GM18502 (cell line): ENCODE measurements at regions not wholly inside any gene's neighbourhood (a gene's known extent, or its start where the extent isn't known, plus 50 kb on each side); places are given as distances from the start of the nearest gene placed in this dataset.

Experiments
- ATAC-seq: cut with Tn5 transposase; IDR thresholded peaks from one replicate; pipeline ENCODE4 v1.9.1; 2021; ENCODE audit warnings: mild to moderate bottlenecking; ENCODE audit not compliant: unreplicated experiment, poor library complexity

DNA sequence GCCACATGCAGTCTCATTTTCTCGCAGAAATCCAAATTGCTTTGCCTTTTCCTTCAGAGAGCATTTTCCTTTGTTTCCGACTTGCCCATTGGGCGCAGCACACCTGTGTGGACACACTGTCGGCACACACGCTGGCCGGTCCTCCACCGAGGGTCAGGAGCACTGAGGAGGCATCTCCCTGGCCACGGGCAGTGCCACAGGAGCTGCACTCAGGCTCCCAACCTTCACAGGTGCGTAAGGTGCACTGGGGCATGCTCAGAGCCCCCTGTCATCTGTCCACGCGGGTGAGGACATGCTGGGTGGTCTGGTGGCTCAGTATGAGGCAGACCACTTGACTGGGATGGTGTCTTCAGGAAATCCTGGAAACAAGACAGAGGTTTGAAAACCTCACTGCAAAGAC lies 779.1 kb downstream of the BRD1 start:
- no peak for ATAC-seq

DNA sequence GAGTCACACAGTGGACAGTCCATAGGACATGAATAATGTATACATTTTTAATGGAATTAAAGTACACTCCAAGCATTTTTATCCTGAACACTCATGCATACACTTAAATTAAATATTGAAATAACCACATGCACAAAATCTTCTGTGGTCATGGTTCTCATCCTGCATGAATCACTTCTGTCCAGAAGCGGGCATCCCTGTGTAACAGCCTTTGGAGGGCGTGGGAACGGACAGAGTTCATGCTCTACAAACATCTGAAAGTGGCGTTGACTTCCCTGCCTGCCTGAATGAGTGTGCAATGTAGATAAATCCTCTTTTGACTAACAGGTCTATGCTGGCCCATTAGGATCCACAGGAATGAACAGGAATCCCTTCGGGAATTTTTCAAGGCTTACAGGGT lies 780.2 kb downstream of the BRD1 start:
- no peak for ATAC-seq

DNA sequence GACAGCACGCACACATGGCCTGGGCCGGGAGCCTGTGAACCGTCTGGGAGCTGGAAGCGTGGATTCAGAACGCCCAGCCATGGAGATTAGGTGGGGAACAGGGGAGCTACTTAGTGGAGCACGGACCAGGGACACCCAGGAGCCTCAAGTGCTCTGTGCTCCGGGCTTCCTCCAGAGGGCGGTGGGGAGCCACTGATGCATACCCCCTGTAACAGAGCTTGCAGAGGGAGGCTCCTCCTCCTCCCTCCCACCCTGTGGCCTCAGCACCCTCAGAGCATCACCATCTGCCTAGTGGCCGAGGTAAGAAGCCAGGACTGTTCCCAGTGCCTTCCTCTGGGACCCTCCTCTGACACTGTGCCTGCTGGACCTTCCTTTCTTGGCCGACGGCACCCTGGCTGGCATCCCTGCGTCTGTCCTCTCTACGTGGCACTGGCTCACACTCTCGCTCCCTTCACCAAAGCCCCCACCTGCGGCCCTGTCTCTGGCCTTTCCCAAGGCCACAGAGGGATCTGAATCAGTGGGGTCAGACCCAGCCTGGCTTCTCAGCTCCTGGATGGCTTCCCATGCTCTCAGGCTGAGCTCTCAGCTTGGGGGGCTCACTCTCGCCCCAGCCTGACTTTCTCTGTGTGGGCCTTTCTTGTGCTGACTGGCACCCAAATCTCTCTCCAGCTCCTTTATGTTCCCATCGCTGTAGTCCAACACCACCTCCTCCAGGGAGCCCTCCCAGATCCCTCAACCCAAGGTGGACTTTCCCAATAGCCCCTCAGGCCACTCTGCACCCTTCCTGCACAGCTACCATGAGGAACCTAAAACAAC lies 780.9 kb downstream of the BRD1 start:
- no peak for ATAC-seq

DNA sequence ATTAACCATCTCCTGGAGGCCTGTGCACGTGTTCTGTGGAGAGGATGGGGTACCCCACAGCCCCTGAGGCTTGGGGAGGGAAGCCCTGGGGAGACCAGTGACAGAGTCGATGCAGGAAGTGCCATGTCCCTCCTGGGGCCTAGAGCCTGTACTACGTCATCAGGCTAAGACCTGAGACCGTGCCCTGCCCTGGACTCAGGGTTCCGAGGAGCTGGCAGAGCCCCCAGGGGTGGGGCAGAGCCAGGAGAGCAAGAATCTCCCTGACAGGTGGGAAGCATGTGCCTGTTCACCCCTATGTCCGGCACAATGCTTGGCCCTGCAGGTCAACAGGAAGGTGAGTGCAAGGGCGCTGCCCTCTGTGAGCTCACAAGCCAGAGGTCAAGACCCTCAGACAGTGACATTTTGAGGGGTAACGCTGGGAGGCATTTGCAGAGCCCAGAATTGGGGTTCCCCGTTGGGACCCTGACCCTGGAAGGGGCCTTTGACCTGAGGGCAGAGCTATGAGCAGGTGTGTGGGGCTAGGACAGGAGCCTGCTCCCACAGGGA lies 781.6 kb downstream of the BRD1 start:
- ATAC-seq = no peak

DNA sequence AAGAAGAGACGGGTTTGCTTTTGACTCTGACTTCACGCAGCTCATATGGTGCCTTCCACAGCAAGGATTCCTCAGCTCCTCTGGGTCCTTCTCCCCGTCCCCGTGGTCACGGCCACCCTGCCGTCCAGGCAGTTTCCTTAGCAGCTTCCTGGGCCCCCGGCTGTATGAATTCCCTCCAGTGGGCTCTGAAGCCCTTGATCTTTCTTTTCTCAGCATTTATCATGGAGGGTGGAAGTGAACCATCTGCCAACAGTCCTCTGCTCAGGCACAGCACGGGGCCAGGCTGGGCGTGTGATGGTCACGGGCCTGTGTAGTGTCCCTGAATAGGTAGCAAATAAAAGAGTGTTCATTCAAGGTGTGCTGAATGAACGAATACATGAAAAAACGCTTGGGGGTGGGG lies 782.4 kb downstream of the BRD1 start:
- ATAC-seq = no peak

DNA sequence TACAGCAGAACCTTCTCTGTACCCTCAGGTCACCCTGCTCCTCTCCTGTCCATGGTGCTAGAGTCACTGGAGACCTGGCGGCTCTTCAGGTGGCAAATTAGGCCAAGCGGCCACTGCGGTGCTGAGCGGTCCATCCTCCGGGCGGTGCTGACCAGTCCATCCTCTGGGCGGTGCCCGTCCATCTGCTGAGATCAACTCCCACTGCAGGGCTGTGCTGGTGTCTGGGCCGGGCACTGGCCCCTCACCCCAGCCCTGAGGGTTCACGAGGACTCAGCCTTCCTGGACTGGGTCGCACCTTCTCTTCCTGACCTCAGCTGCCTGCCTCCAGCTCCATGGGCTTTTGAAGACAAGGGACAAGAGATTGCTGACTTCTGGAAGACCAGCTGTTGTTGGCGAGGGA lies 782.9 kb downstream of the BRD1 start:
- no peak for ATAC-seq

DNA sequence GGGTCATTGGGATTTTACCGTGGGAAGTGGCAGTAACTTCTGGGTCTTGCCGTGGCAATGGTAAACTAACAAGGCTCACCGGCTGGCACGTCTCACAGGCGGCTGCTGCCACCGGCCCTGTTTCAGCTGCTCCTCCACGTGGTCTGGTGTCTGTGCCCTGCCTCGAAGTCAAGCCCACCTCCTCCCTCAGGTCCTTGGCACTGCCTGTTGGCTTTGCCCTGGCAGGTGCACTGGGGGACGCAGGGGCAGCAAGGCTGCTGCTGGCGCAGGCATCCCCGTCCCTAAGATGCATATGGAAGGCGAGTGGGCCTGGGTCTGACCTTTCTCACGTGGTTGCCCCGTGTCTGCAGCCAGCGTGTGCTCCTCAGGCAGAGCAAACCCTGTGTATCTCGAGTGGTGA lies 783.6 kb downstream of the BRD1 start:
- no peak for ATAC-seq

DNA sequence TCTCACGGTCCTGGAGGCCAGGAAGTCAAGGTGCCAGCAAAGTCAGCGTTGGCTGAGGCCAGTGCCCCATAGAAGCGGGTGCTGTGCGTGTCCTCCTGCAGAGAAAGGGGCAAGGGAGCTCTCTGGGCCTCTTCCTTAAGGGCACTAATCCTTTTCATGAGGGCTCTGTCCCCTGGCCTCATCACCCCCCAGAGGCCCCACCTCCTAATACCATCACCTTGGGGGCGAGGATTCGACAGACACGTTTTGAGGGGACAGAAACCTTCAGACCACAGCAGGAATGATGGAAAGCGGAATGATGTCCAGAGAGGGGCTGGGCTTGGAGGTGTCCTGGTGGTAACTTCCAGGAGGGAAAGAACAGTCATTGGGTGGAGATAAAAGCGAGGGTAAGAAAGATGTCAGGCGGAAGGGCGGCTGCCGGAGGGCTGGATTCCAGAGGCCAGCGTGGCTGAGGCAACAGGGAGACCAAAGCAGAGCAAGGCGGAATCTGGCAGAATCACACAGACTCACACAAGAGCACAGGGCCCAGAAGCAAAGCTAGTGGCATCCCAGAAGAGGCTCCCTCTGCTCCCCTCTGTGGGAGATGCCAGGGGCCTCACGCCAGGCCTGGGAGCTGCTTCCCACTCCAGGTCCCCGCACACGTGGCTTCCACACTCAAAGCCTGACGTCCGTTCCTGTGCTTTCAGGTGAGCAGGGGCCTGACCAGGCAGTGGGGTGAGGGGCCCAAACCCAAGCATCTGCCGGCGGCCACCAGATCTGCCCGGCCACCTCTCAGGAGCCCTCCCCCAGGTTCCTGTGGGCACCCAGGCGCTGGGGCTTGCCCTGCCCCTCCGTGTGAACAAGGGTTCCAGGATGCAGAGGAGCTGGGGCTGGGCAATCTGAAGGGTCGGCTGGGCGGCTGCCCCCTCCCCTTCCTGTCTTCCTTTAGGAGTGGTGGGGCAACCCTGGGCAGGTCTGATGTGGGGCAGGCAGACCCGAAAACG lies 784.5 kb downstream of the BRD1 start:
- ATAC-seq = no peak

DNA sequence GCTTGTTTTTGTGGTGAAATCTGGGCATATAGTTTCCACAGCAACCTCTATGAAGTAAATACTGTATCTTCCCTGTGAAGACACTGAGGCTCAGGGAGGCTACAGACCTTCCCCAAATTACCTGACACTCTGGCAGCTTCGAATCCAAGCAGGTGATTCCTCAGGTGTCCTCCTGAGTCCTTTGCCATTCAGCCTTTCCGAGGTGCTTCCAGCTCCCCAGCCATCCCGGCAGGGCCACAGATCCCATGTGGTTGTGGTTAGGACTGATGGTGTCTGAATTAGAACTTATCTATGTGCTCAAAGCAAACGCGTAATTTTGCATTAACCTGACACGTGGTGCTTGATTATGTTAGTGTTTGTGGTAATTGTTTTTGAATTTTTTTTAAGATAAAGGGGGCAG lies 785.6 kb downstream of the BRD1 start:
- no peak for ATAC-seq

DNA sequence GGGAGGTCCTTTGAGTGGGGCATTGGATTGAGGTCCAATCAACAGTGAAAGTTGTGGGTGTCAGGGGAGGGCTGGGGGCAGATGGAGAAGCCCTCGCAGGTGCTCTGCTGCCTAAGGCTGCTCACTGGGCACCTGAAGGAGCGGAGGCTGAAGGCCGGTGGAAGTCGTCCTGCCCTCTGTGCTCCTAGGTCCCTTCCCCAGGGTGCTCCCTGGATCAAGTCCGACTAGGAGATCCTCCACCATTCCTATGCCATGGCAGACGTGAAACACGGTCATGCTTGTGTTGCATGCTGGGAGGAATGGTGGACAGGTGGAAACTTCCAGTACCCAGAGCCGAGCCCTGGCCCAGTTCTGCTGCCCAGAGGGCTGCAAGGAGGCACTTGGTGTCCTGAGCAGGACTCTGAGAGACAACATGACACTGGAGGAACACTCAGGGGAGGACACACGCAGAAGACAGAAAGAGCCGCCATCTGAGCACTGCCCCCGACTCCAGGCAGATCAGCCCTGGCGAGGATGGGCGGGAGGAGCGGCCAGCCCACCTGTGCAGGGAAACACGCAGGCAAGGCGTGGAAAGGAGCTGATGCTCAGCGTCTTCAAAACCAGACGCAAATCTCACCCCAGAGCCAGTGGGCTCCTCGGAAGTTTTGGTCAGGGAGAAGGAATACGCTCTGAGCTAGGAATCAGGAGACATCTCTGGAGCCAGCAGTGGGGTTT lies 786.8 kb downstream of the BRD1 start:
- no peak for ATAC-seq

DNA sequence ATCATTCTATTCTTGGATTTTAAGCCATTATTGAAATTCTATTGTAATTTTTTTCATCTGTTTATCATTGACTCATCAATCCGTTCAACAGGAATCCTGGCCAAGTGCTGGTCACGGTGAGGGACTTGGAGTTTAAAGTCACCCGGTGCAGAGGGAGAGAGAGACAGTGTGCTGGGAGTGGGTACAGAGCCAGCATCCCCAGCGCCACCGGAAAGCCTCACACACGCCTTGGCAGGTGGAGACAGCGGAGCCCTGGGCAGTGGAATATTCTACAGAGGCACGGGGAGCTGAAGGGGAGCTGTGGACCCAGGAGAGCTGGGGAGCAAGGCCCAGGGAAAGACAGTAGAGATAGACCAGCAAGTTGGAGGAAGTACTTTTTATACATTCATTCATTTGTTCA lies 787.6 kb downstream of the BRD1 start:
- ATAC-seq = no peak

DNA sequence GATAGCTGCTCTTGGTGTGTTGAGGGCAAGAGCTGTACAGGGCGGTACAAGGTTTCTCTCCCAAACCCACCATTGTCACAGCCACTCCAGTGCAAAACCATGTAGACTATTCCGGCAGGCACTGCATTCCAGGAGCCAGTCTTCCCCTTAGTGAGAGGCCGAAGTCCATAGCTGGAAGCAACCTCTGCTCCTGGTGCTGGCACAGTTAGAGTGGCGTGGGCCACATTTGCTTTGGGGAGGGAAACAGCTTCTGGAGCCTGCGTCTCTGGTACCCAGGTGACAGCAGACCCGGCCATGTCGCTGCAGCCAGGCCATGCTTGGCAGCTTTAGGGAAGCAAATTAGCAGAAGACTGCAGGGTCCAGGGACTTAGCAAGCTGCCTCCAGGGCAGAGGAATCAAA lies 788.0 kb downstream of the BRD1 start:
- no peak for ATAC-seq

DNA sequence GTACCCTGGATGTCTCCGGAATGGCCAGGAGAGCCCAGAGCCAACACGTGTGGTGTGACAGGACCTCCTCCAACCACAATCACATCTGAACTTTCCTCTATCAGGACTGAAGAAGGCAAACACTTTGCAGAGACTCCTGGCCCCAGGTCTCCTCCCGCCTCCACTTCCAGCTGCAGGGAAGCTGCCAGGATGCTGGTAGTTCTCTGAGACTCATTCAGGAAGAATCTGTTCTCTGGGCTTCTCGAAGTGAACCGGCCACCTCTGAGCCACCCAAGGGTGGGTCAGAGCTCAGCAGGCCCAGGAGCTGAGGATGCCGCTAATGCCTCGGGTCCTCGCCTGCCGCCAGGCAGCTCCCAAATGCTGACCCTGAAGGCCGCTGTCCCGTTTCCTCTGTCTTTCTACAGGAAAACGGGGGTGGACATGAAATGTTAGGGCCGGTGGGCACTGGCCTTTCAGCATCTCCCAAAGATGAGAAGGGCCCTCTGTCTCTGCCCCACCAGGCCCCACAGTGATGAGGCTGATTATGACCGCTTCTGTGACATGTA lies 789.9 kb downstream of the BRD1 start:
- no peak for ATAC-seq

DNA sequence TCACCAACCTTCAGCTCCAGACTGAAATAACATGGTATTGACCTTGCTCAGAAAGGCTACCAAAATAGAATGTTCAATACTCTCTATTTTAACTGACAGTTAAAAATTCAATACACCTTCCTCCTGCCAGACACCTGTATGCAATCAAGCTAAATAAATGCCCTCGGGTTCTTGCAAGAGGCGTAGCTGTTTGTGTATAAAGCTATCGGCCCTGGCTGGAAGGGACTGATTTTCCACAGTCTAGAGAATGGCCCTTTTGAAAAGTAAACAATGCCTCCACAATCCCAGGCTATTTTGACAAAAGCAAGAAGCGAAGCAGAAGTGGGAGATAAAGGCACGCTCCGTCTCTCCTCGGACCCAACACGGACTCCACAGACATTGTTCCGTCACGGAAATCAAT lies 791.2 kb downstream of the BRD1 start:
- ATAC-seq = no peak

DNA sequence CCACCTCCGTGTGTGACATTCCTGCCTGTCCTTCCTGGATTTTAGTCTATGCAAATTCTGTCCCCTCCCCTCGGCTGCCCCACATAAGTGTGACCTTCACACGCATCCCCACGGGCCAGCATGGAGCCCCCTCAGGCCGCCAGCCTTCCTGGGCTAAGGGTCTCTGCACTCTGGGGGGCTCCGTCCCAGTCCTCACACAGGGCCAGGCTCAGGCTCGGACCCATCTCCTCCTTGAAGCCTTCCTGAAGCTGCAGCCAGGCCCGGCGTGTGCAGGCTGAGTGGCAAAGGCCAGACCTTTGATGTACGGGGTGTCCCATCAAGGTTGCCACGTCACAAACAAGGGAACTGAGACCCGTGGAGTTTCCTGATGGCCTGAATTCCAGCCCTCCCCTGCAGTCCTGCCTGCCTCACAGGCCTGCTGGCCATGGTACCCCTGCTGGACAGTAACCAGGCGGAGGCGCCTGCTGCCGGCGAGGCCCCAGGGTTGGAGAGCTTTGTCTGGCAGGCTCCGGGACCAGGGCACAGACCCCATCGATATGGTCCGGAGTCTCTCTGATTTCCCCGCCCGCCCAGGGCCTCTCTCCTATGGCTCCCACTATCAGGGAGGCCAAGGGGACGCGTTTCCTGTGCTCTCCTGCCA lies 791.7 kb downstream of the BRD1 start:
- ATAC-seq = no peak

DNA sequence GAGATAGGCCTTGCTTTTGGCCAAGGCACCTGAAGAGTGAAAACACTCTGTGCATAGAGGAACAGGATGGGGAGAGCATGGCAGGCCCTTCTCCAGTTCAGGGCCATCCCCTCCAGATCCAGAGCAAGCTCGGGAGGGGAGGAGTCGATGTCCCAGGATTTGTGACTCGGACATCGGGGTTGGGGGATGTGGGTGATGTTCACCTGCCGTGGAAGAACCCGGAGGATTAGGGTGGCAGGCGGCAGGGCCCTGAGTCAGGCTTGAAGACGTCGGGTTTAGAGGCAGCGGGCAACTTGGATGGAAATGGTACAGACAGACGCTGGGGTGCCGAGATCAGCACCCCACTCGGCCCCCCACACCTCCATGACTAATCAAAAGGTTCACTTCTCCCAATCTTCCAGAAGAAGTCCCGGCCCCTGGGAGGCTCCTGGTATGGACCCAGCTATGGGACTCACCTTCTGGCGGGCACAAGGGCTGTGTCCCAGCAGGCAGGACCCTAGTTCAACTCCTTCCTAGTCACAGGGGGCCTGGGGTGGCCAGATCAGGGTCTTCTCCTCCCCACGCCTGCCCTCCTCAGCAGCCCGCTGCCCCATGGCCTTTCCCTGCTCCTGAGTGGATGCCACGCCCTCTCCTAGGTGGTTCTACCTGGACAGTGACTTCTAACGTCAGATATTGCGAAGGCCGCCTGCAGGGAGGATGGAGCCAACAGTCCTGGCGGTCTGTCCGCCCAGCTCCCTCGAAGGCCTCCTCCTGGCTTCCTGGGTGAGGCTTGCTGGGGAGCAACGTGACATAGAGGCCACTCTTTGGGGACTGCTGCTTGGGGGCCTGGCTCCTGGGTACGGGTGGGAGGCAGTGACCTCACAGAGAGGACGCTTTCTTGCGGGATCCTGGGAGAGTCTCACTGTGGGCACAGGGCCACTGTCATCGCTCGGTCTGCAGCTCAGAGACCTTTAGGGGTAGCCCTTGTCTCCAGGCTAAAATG lies 792.5 kb downstream of the BRD1 start:
- no peak for ATAC-seq

DNA sequence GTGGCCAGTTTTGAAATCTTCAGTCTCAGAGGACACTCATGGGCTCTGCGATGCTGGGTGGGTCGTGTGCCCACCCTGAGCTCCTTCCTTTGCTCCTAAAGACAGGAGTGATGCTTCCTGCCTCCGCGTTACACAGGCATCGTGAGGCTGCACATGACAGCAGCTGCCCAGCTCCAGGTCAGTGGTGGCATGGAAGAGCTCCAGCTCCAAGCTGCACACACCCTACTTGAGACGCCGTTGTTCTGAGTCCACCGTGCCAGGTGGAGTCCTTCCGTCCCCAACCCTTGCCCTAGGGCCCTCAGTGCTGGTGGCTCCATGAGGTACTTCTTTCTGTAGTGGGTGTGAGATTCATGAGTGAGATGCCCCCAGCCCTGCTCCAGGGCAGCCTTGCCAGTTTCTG lies 794.1 kb downstream of the BRD1 start:
- ATAC-seq = no peak

DNA sequence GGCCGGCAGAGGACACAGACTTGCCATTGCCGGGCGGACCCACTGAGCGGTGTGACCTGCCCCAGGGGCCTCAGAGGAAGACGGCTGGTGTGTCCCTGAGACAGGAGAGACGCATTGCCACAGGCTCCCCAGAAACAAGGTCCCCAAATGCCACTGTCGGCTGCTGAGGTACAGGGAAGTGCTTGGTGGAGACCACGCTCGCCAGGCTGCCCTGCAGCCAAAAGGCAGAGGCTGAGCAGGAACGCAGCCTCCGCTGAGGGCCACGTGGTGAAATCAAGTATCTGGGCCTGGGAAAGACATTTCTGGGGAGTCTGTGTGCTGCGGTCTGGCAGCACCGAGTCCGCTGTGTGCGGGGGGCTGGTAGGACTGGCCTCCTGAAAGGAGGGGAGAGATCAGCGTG lies 794.9 kb downstream of the BRD1 start:
- ATAC-seq = no peak
